ENCODE measurements at regions not wholly inside any gene's neighbourhood (a gene's known extent, or its start where the extent isn't known, plus 50 kb on each side); places are given as distances from the start of the nearest gene placed in this dataset.

GRCh38 chr10:78295242-78295641 is 261.6 kb downstream of the RPS24 start:
- Histone ChIP-seq H3K4me2 (ENCODE audit: extremely low read depth, insufficient read depth, low read length) (no peak overlapping the region), H4K20me1 (ENCODE audit: control insufficient read depth, extremely low read depth, insufficient read depth, low read length) (no peaks in the 10 kb centered on the region), H2AFZ (ENCODE audit: low read length) (no peak overlapping the region), H3K27me3 (ENCODE audit: control insufficient read depth, insufficient read depth, low read length) (no peaks in the 10 kb centered on the region), H3K79me2 (ENCODE audit: control insufficient read depth, insufficient read depth, low read length) (no peaks in the 10 kb centered on the region), H3K9ac (ENCODE audit: insufficient read depth, low read length) (no peak overlapping the region), H3K4me3 (replicated peaks in 1 of 4; ENCODE audit: control extremely low read depth in 1 of 4, insufficient read depth in 1 of 4, low read depth in 3 of 4, low read length in 4 of 4) (no peak overlapping the region), H3K36me3 (ENCODE audit: control insufficient read depth, insufficient read depth, low read length) (no peaks in the 10 kb centered on the region), H3K9me3 (ENCODE audit: control insufficient read depth, insufficient read depth, low read depth, low read length) (no peaks in the 10 kb centered on the region), H3K27ac (ENCODE audit: insufficient read depth, low read length) (no peak overlapping the region), H3K4me1 (ENCODE audit: control insufficient read depth, extremely low read depth, insufficient read depth, low read length) (no peaks in the 10 kb centered on the region)
- TF ChIP-seq EZH2 (IDR thresholded peaks at IDR 0.05; ENCODE audit: low read length, missing control alignments), result no peak
- TF ChIP-seq CTCF (conservative IDR thresholded peaks at IDR 0.05 in 1 of 2, IDR thresholded peaks at IDR 0.05 in 1 of 2; ENCODE audit: low read depth in 1 of 2, low read length in 2 of 2), result no peak
- no peak for DNase-seq (ENCODE audit: low read depth in 2 of 2)

DNA sequence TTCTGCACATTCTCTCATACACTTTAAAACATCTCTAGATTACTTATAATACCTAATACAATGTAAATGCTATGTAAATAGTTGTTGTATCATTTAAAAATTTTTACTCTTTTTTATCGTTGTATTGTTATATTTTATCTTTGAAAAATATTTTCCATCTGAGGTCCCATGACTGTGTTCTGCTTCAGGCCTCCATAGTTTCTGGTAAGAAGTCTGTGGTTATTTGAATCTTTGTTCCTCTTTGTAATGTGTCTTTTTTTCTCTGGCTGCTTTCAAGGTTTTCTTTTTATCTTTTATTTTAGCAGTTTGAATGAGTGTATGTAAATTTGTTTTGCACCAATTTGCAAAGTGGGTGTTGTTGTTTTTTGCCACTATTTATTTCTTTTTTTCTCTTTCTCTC is 263.1 kb downstream of the RPS24 start:
- Histone ChIP-seq H3K27me3 (ENCODE audit: control insufficient read depth, insufficient read depth, low read length) (no peaks in the 10 kb centered on the region), H3K9me3 (ENCODE audit: control insufficient read depth, insufficient read depth, low read depth, low read length) (no peaks in the 10 kb centered on the region), H3K4me3 (replicated peaks in 1 of 4; ENCODE audit: control extremely low read depth in 1 of 4, insufficient read depth in 1 of 4, low read depth in 3 of 4, low read length in 4 of 4) (no peak overlapping the region), H3K27ac (ENCODE audit: insufficient read depth, low read length) (no peak overlapping the region), H3K4me2 (ENCODE audit: extremely low read depth, insufficient read depth, low read length) (no peak overlapping the region), H3K36me3 (ENCODE audit: control insufficient read depth, insufficient read depth, low read length) (no peaks in the 10 kb centered on the region), H3K9ac (ENCODE audit: insufficient read depth, low read length) (no peak overlapping the region), H3K79me2 (ENCODE audit: control insufficient read depth, insufficient read depth, low read length) (no peaks in the 10 kb centered on the region), H2AFZ (ENCODE audit: low read length) (no peak overlapping the region), H4K20me1 (ENCODE audit: control insufficient read depth, extremely low read depth, insufficient read depth, low read length) (no peaks in the 10 kb centered on the region), H3K4me1 (ENCODE audit: control insufficient read depth, extremely low read depth, insufficient read depth, low read length) (no peaks in the 10 kb centered on the region)
- no peak for TF ChIP-seq EZH2 (IDR thresholded peaks at IDR 0.05; ENCODE audit: low read length, missing control alignments)
- no peak for TF ChIP-seq CTCF (conservative IDR thresholded peaks at IDR 0.05 in 1 of 2, IDR thresholded peaks at IDR 0.05 in 1 of 2; ENCODE audit: low read depth in 1 of 2, low read length in 2 of 2)
- DNase-seq (ENCODE audit: low read depth in 2 of 2), result no peak

- TF ChIP-seq EZH2 (IDR thresholded peaks at IDR 0.05; ENCODE audit: low read length, missing control alignments) (no peak), CTCF (conservative IDR thresholded peaks at IDR 0.05 in 1 of 2, IDR thresholded peaks at IDR 0.05 in 1 of 2; ENCODE audit: low read depth in 1 of 2, low read length in 2 of 2) (no peak)
- H2AFZ ChIP-seq (ENCODE audit: low read length), result no peak overlapping the region
- H3K36me3 ChIP-seq (ENCODE audit: control insufficient read depth, insufficient read depth, low read length), result no peaks in the 10 kb centered on the region
These were observed 264.3 kb downstream of the RPS24 start for GRCh38 chr10:78297997-78298396.

More at GRCh38 chr10:78297997-78298396, 264.3 kb downstream of the RPS24 start:
- no peaks in the 10 kb centered on the region for H3K9me3 ChIP-seq (ENCODE audit: control insufficient read depth, insufficient read depth, low read depth, low read length)
- H4K20me1 ChIP-seq (ENCODE audit: control insufficient read depth, extremely low read depth, insufficient read depth, low read length), result no peaks in the 10 kb centered on the region
- H3K27me3 ChIP-seq (ENCODE audit: control insufficient read depth, insufficient read depth, low read length), result no peaks in the 10 kb centered on the region
- H3K4me3 ChIP-seq (replicated peaks in 1 of 4; ENCODE audit: control extremely low read depth in 1 of 4, insufficient read depth in 1 of 4, low read depth in 3 of 4, low read length in 4 of 4), result no peak overlapping the region
- peaks cover 2% of the 10 kb centered on the region for H3K4me1 ChIP-seq (ENCODE audit: control insufficient read depth, extremely low read depth, insufficient read depth, low read length)
- H3K27ac ChIP-seq (ENCODE audit: insufficient read depth, low read length), result no peak overlapping the region
- no peaks in the 10 kb centered on the region for H3K79me2 ChIP-seq (ENCODE audit: control insufficient read depth, insufficient read depth, low read length)
- no peak for DNase-seq (ENCODE audit: low read depth in 2 of 2)
- H3K4me2 ChIP-seq (ENCODE audit: extremely low read depth, insufficient read depth, low read length), result no peak overlapping the region
- H3K9ac ChIP-seq (ENCODE audit: insufficient read depth, low read length), result no peak overlapping the region
